Mesendoderm (in vitro differentiated cells): ENCODE measurements at regions not wholly inside any gene's neighbourhood (a gene's known extent, or its start where the extent isn't known, plus 50 kb on each side); places are given as distances from the start of the nearest gene placed in this dataset.

ENCODE experiments used
- DNase-seq: peaks from one replicate; pipeline ENCODE4 v3.0.0; 2013
- H2AK5ac ChIP-seq: 2 replicates; pipeline ENCODE4 v1.6.1; 2013; ENCODE audit warnings: low read length, inconsistent platforms
- H2BK120ac ChIP-seq: 2 replicates; pipeline ENCODE4 v1.6.1; 2013; ENCODE audit warnings: low read depth, mild to moderate bottlenecking, low read length, moderate library complexity, mixed read lengths
- H2BK15ac ChIP-seq: replicated peaks from 2 replicates; pipeline ENCODE4 v1.6.1; 2013; ENCODE audit warnings: low read depth, mild to moderate bottlenecking, moderate library complexity
- H2BK5ac ChIP-seq: 2 replicates; pipeline ENCODE4 v1.6.1; 2013; ENCODE audit warnings: low read length, inconsistent platforms
- H3K18ac ChIP-seq: 2 replicates; pipeline ENCODE4 v1.6.1; 2013; ENCODE audit warnings: mild to moderate bottlenecking, low read length, mixed read lengths
- H3K23ac ChIP-seq: one replicate; pipeline ENCODE4 v1.6.1; 2013; ENCODE audit warnings: low read length
- H3K27ac ChIP-seq: 2 replicates; pipeline ENCODE4 v1.5.1; 2013; ENCODE audit warnings: low read depth, mild to moderate bottlenecking, inconsistent platforms, low read length, moderate library complexity
- H3K27me3 ChIP-seq: 2 replicates; pipeline ENCODE4 v1.6.1; 2013; ENCODE audit warnings: low read length, control low read depth, mild to moderate bottlenecking, inconsistent platforms; ENCODE audit not compliant: insufficient read depth, poor library complexity
- H3K36me3 ChIP-seq: 2 replicates; pipeline ENCODE4 v1.6.1; 2013; ENCODE audit warnings: low read length, inconsistent platforms; ENCODE audit not compliant: control insufficient read depth, insufficient read depth
- H3K4ac ChIP-seq: one replicate; pipeline ENCODE4 v1.6.1; 2013; ENCODE audit warnings: low read depth, mild to moderate bottlenecking, low read length, moderate library complexity
- H3K4me1 ChIP-seq: 2 replicates; pipeline ENCODE4 v1.6.1; 2013; ENCODE audit warnings: low read depth, low read length, inconsistent platforms; ENCODE audit not compliant: control insufficient read depth
- H3K4me2 ChIP-seq: 2 replicates; pipeline ENCODE4 v1.6.1; 2013; ENCODE audit warnings: low read length
- H3K4me3 ChIP-seq: 2 replicates; pipeline ENCODE4 v1.5.1; 2013; ENCODE audit warnings: mild to moderate bottlenecking, low read length
- H3K56ac ChIP-seq: one replicate; pipeline ENCODE4 v1.6.1; 2013; ENCODE audit warnings: low read length
- H3K79me1 ChIP-seq: 2 replicates; pipeline ENCODE4 v1.6.1; 2013; ENCODE audit warnings: low read length, inconsistent platforms
- H3K79me2 ChIP-seq: 2 replicates; pipeline ENCODE4 v1.6.1; 2013; ENCODE audit warnings: mild to moderate bottlenecking, low read length; ENCODE audit not compliant: control insufficient read depth, insufficient read depth
- H3K9ac ChIP-seq: 2 replicates; pipeline ENCODE4 v1.6.1; 2013; ENCODE audit warnings: low read length, inconsistent platforms
- H4K5ac ChIP-seq: one replicate; pipeline ENCODE4 v1.6.1; 2013; ENCODE audit warnings: low read length
- H4K8ac ChIP-seq: one replicate; pipeline ENCODE4 v1.6.1; 2013; ENCODE audit warnings: low read depth, mild to moderate bottlenecking, control low read depth, low read length, moderate library complexity
- WGBS: extraction: QIAGEN DNeasy Blood & Tissue Kit; methylation state at CpG from one replicate; pipeline ENCODE4 v1.1.7; 2013; ENCODE audit warnings: low lambda C conversion rate, missing lambda C conversion rate; ENCODE audit not compliant: insufficient coverage; ENCODE audit errors: extremely low coverage; 5-methylcytosine and 5-hydroxymethylcytosine counted together

DNA sequence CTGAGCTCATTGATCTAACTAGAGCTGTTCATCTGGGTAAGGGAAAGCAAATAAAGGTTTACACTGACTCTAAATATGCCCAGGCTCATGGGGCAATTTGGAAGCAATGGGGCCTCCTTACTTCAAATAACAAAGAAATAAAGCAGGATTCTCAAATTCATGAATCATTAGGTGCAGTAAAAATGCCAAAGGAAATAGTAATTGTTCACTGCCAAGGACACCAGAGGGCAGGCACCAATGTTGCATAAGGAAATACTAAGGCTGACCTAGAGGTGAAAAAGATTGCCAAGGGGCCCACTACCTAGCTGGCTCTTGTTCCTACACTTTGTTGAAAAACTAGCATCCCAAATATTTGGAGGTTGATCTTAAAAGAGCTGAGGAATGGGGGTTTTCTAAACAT, 1686.7 kb upstream of the MIR17HG start:
- Histone ChIP-seq H2BK15ac (no peak overlapping the region), H3K27ac (no peak overlapping the region), H3K79me1 (no peaks in the 10 kb centered on the region), H3K56ac (no peak overlapping the region), H3K4me1 (no peaks in the 10 kb centered on the region), H3K9ac (no peak overlapping the region), H3K4ac (no peak overlapping the region), H4K5ac (no peak overlapping the region), H2BK5ac (no peak overlapping the region), H2AK5ac (no peak overlapping the region), H3K18ac (no peak overlapping the region), H3K79me2 (no peaks in the 10 kb centered on the region), H2BK120ac (no peak overlapping the region), H3K4me2 (no peak overlapping the region), H3K23ac (no peak overlapping the region), H3K27me3 (no peaks in the 10 kb centered on the region), H4K8ac (no peak overlapping the region), H3K36me3 (no peaks in the 10 kb centered on the region), H3K4me3 (no peak overlapping the region)
- peak; percentile 1 for DNase-seq

DNA sequence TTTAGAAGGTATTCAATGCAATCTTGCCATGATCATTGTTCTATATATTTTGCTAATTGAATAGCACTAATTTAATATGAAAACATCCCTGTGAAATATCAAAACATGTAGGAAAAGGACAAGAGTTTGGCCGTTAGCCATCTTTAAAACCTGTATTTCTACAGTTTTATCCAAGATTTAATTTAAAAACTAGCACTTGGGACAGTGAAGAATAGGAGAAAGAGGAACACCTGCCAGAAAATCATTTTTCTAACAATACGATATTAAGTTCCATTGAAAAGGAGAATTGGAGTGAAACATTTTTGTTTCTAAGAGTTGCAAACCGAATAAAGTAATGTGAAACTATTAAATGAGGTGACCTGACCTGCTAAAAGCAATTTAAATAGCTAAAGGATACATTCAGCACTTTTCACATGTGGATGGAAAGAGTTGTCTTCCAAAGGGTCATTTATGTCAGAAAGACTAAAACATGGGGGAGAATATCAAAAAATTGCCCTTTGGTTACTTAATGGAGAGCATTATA, 1673.6 kb upstream of the MIR17HG start:
- Histone ChIP-seq H3K79me2 (no peaks in the 10 kb centered on the region), H3K4me1 (no peaks in the 10 kb centered on the region), H3K9ac (no peak overlapping the region), H3K79me1 (no peaks in the 10 kb centered on the region), H3K23ac (no peak overlapping the region), H3K18ac (no peak overlapping the region), H3K27ac (no peak overlapping the region), H2BK5ac (no peak overlapping the region), H4K8ac (no peak overlapping the region), H3K4me2 (no peak overlapping the region), H2AK5ac (no peak overlapping the region), H3K56ac (no peak overlapping the region), H4K5ac (no peak overlapping the region), H3K27me3 (no peaks in the 10 kb centered on the region), H3K4me3 (no peak overlapping the region), H2BK15ac (no peak overlapping the region), H3K4ac (no peak overlapping the region), H3K36me3 (no peaks in the 10 kb centered on the region), H2BK120ac (no peak overlapping the region)
- no CpG with 5 or more reads among the region's 3 CpGs for WGBS
- DNase-seq: no peak

GRCh38 chr13:89678466-89679121, 1668.9 kb upstream of the MIR17HG start:
- no peak overlapping the region for H3K23ac ChIP-seq
- H3K4me3 ChIP-seq: no peak overlapping the region
- H3K27me3 ChIP-seq: no peaks in the 10 kb centered on the region
- H3K4me2 ChIP-seq: no peak overlapping the region
- no peak overlapping the region for H3K9ac ChIP-seq
- H3K56ac ChIP-seq: no peak overlapping the region
- no peak overlapping the region for H3K18ac ChIP-seq
- H3K79me2 ChIP-seq: no peaks in the 10 kb centered on the region
- no peak overlapping the region for H2BK15ac ChIP-seq
- no peak overlapping the region for H4K8ac ChIP-seq
- H3K36me3 ChIP-seq: no peaks in the 10 kb centered on the region
- H3K27ac ChIP-seq: no peak overlapping the region
- H2AK5ac ChIP-seq: no peak overlapping the region
- H2BK5ac ChIP-seq: no peak overlapping the region
- DNase-seq: no peak
- no peak overlapping the region for H2BK120ac ChIP-seq
- no peak overlapping the region for H4K5ac ChIP-seq
- H3K4me1 ChIP-seq: no peaks in the 10 kb centered on the region
- no peak overlapping the region for H3K4ac ChIP-seq
- no peaks in the 10 kb centered on the region for H3K79me1 ChIP-seq
- no CpG with 5 or more reads among the region's 2 CpGs for WGBS

- Histone ChIP-seq H3K79me2 (no peaks in the 10 kb centered on the region), H3K4me2 (no peak overlapping the region), H3K4ac (no peak overlapping the region), H2BK120ac (no peak overlapping the region), H3K4me3 (no peak overlapping the region), H3K36me3 (no peaks in the 10 kb centered on the region), H3K9ac (no peak overlapping the region), H2BK5ac (no peak overlapping the region), H3K4me1 (no peaks in the 10 kb centered on the region), H3K27ac (no peak overlapping the region), H3K18ac (no peak overlapping the region), H4K5ac (no peak overlapping the region), H2AK5ac (no peak overlapping the region), H2BK15ac (no peak overlapping the region), H3K79me1 (no peaks in the 10 kb centered on the region), H3K27me3 (no peaks in the 10 kb centered on the region), H4K8ac (no peak overlapping the region), H3K56ac (no peak overlapping the region), H3K23ac (no peak overlapping the region)
- no peak for DNase-seq
Measured at GRCh38 chr13:89684896-89685295, 1662.6 kb upstream of the MIR17HG start.

GRCh38 chr13:89686171-89686570, 1661.3 kb upstream of the MIR17HG start:
- Histone ChIP-seq H3K4me3 (no peak overlapping the region), H3K27ac (no peak overlapping the region), H2AK5ac (no peak overlapping the region), H2BK15ac (no peak overlapping the region), H3K79me2 (no peaks in the 10 kb centered on the region), H2BK5ac (no peak overlapping the region), H3K79me1 (no peaks in the 10 kb centered on the region), H3K4ac (no peak overlapping the region), H3K23ac (no peak overlapping the region), H4K5ac (no peak overlapping the region), H4K8ac (no peak overlapping the region), H3K36me3 (no peaks in the 10 kb centered on the region), H3K4me1 (no peaks in the 10 kb centered on the region), H3K4me2 (no peak overlapping the region), H3K9ac (no peak overlapping the region), H3K27me3 (no peaks in the 10 kb centered on the region), H3K56ac (no peak overlapping the region), H3K18ac (no peak overlapping the region), H2BK120ac (no peak overlapping the region)
- no CpG with 5 or more reads among the region's 5 CpGs for WGBS
- DNase-seq: no peak

- Histone ChIP-seq H2BK120ac (no peak overlapping the region), H3K27me3 (no peaks in the 10 kb centered on the region), H2BK15ac (no peak overlapping the region), H2BK5ac (no peak overlapping the region), H3K9ac (no peak overlapping the region), H3K4me3 (no peak overlapping the region), H3K36me3 (no peaks in the 10 kb centered on the region), H3K4me1 (no peaks in the 10 kb centered on the region), H3K79me2 (no peaks in the 10 kb centered on the region), H3K27ac (no peak overlapping the region), H2AK5ac (no peak overlapping the region), H4K5ac (no peak overlapping the region), H3K56ac (no peak overlapping the region), H3K23ac (no peak overlapping the region), H3K18ac (no peak overlapping the region), H3K4me2 (no peak overlapping the region), H3K79me1 (no peaks in the 10 kb centered on the region), H3K4ac (no peak overlapping the region), H4K8ac (no peak overlapping the region)
- DNase-seq: no peak
- no CpG with 5 or more reads among the region's 5 CpGs for WGBS
Measured at GRCh38 chr13:89687066-89687465, 1660.4 kb upstream of the MIR17HG start.
